COLO829 (cell line): ENCODE measurements at regions not wholly inside any gene's neighbourhood (a gene's known extent, or its start where the extent isn't known, plus 50 kb on each side); places are given as distances from the start of the nearest gene placed in this dataset.

Source experiments
- DNase-seq: peaks from one replicate; pipeline ENCODE4 v3.0.0; 2012; ENCODE audit warnings: low spot score

- DNase-seq, result no peak
Observed at GRCh38 chr17:79443026-79443425, 167.8 kb downstream of the RBFOX3 start.

GRCh38 chr17:79441356-79442160 lies 169.3 kb downstream of the RBFOX3 start:
- no peak for DNase-seq

- no peak for DNase-seq
Observed at GRCh38 chr17:79440251-79440650, 170.6 kb downstream of the RBFOX3 start.

GRCh38 chr17:79439493-79439892 lies 171.4 kb downstream of the RBFOX3 start:
- no peak for DNase-seq

GRCh38 chr17:79438546-79439334 lies 172.1 kb downstream of the RBFOX3 start:
- no peak for DNase-seq

- DNase-seq, result no peak
Observed at GRCh38 chr17:79438058-79438457, 172.8 kb downstream of the RBFOX3 start.

- no peak for DNase-seq
Observed at GRCh38 chr17:79437081-79437480, 173.8 kb downstream of the RBFOX3 start.

GRCh38 chr17:79435962-79436361 lies 174.9 kb downstream of the RBFOX3 start:
- no peak for DNase-seq

GRCh38 chr17:79435296-79435695 lies 175.6 kb downstream of the RBFOX3 start:
- no peak for DNase-seq

GRCh38 chr17:79434215-79434614 lies 176.6 kb downstream of the RBFOX3 start:
- no peak for DNase-seq

- no peak for DNase-seq
Observed at GRCh38 chr17:79433379-79433778, 177.5 kb downstream of the RBFOX3 start.

- DNase-seq, result no peak
Observed at GRCh38 chr17:79431175-79431574, 179.7 kb downstream of the RBFOX3 start.

GRCh38 chr17:79429864-79430494 lies 180.9 kb downstream of the RBFOX3 start:
- no peak for DNase-seq

- DNase-seq, result no peak
Observed at GRCh38 chr17:79428988-79429387, 181.9 kb downstream of the RBFOX3 start.

GRCh38 chr17:79427621-79428539 lies 183.0 kb downstream of the RBFOX3 start:
- no peak for DNase-seq

- DNase-seq, result no peak
Observed at GRCh38 chr17:79425686-79426085, 185.2 kb downstream of the RBFOX3 start.

GRCh38 chr17:79424471-79425185 lies 186.2 kb downstream of the RBFOX3 start:
- DNase-seq, result no peak

GRCh38 chr17:79423811-79424465 lies 186.9 kb downstream of the RBFOX3 start:
- DNase-seq, result no peak

GRCh38 chr17:79422236-79422635 lies 188.6 kb downstream of the RBFOX3 start:
- no peak for DNase-seq
